ENCODE measurements at regions not wholly inside any gene's neighbourhood (a gene's known extent, or its start where the extent isn't known, plus 50 kb on each side); places are given as distances from the start of the nearest gene placed in this dataset.
"Not testable (repeated sequence)": the region's sequence is repeated elsewhere in the genome, so short reads cannot be mapped to it uniquely, and the experiment has no call there.

GRCh38 chr6:23735151-23735550 lies 390.9 kb upstream of the NRSN1 start:
- DNase-seq: no peak
- ATAC-seq (replicated peaks in 1 of 2): no peak
- no peak overlapping the region for H3K4me3 Mint-ChIP-seq
- H3K4me1 Mint-ChIP-seq (ENCODE audit: low read depth): no peaks in the 10 kb centered on the region
- H3K36me3 Mint-ChIP-seq (ENCODE audit: insufficient read depth in 2 of 2): no peaks in the 10 kb centered on the region
- no peaks in the 10 kb centered on the region for H3K27me3 Mint-ChIP-seq (ENCODE audit: low read depth)
- H3K27ac Mint-ChIP-seq: no peak overlapping the region
- H3K9me3 Mint-ChIP-seq: peaks cover 0 to 2% of the 10 kb centered on the region in 2 donors

- Mint-ChIP-seq H3K27me3 (ENCODE audit: low read depth) (no peaks in the 10 kb centered on the region), H3K4me1 (ENCODE audit: low read depth) (no peaks in the 10 kb centered on the region), H3K9me3 (no peaks in the 10 kb centered on the region), H3K36me3 (ENCODE audit: insufficient read depth in 2 of 2) (no peaks in the 10 kb centered on the region), H3K4me3 (no peak overlapping the region), H3K27ac (no peak overlapping the region)
- ATAC-seq (replicated peaks in 1 of 2) (no peak), DNase-seq (no peak)
Measured at GRCh38 chr6:23736577-23736976, 389.4 kb upstream of the NRSN1 start.

DNA sequence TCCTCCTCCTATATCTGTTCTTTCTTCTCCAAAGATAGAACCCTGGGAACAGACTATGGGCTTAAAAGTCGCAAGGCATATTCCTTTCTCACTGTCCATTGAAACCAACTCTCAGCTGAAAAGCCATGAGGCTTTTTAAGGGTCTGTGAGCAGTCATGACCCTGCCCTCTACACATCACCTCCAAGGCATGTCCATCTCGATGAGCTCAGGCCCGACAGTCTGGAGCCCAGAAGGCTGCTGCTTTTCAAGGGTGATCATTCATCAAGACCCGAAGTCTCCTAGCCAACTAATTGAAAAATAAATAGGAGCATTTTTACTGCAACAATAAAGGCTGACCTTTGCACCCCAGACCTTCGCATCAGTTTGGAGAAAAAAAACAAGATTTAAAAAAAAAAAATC lies 378.8 kb upstream of the NRSN1 start:
- DNase-seq (no peak), ATAC-seq (replicated peaks in 1 of 2) (no peak)
- no peaks in the 10 kb centered on the region for H3K36me3 Mint-ChIP-seq (ENCODE audit: insufficient read depth in 2 of 2)
- H3K27me3 Mint-ChIP-seq (ENCODE audit: low read depth): no peaks in the 10 kb centered on the region
- no peak overlapping the region for H3K27ac Mint-ChIP-seq
- H3K9me3 Mint-ChIP-seq: no peaks in the 10 kb centered on the region
- no peak overlapping the region for H3K4me3 Mint-ChIP-seq
- no peaks in the 10 kb centered on the region for H3K4me1 Mint-ChIP-seq (ENCODE audit: low read depth)

DNA sequence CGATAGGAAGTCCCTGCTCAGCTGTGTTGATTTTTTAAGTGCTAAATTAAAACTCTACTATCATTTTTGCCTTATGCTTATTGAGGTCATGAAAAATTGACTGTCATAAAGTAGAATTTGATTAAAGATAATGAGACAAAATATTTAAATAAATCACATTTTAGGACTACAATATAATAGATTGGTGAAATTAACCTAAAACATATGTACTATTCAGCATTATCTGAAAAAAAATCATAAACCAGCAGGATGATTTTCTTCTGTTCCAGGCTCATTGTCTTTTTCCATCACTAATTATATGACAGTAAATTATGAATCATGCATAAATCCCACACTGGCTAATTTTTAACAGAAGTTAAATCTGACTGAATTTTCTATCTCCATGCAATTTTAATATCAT lies 373.6 kb upstream of the NRSN1 start:
- Mint-ChIP-seq H3K36me3 (ENCODE audit: insufficient read depth in 2 of 2) (no peaks in the 10 kb centered on the region), H3K4me1 (ENCODE audit: low read depth) (no peaks in the 10 kb centered on the region), H3K4me3 (no peak overlapping the region), H3K27me3 (ENCODE audit: low read depth) (no peaks in the 10 kb centered on the region), H3K27ac (no peak overlapping the region), H3K9me3 (no peaks in the 10 kb centered on the region)
- ATAC-seq (replicated peaks in 1 of 2) (no peak), DNase-seq (no peak)

DNA sequence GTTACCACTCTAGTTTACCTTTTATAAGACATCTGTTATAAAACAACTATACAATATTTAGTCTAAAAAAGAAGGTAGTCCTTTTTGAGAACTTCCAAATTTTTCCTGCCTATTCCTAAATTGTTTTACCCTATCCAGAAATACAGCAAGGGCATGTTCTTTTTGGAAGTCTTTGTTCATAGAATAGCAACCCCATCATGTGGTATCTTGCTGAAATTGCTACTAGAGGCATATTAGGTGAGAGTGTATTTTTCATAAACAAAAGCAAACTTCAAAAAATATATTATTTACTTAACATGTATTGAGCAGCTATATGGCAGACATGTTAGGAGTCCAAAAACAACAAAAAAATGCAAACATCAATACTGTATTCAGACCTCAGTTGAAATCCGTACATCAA lies 371.8 kb upstream of the NRSN1 start:
- Mint-ChIP-seq H3K27me3 (ENCODE audit: low read depth) (no peaks in the 10 kb centered on the region), H3K4me3 (no peak overlapping the region), H3K4me1 (ENCODE audit: low read depth) (no peaks in the 10 kb centered on the region), H3K36me3 (ENCODE audit: insufficient read depth in 2 of 2) (no peaks in the 10 kb centered on the region), H3K9me3 (no peaks in the 10 kb centered on the region), H3K27ac (no peak overlapping the region)
- DNase-seq: no peak
- no peak for ATAC-seq (replicated peaks in 1 of 2)

GRCh38 chr6:23775127-23775526 lies 350.9 kb upstream of the NRSN1 start:
- Mint-ChIP-seq H3K27me3 (ENCODE audit: low read depth) (no peaks in the 10 kb centered on the region), H3K27ac (no peak overlapping the region), H3K4me3 (no peak overlapping the region), H3K4me1 (ENCODE audit: low read depth) (no peaks in the 10 kb centered on the region), H3K36me3 (ENCODE audit: insufficient read depth in 2 of 2) (no peaks in the 10 kb centered on the region), H3K9me3 (peaks cover 0 to 5% of the 10 kb centered on the region in 2 donors)
- ATAC-seq (replicated peaks in 1 of 2): no peak
- no peak for DNase-seq

DNA sequence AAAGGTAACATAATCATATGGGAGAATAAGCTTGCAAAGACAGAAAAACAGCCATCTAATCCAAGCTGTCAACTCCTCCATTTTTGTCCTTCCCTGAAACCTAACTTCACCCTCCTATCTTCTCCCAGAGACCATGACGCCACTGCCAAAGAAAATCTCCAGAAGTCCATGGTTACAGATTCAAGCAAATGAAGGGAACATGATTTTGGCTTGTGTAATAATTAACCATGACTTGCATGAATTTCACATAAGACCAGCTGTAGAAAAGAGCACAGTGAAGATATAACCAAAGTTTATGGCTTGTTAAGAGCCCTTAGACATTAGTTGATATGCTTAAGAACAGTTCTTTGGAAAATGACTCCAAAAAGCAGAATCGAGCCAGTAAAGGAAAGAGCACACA lies 342.1 kb upstream of the NRSN1 start:
- Mint-ChIP-seq H3K36me3 (ENCODE audit: insufficient read depth in 2 of 2) (no peaks in the 10 kb centered on the region), H3K9me3 (peaks cover 0 to 2% of the 10 kb centered on the region in 2 donors), H3K27me3 (ENCODE audit: low read depth) (no peaks in the 10 kb centered on the region), H3K4me3 (no peak overlapping the region), H3K4me1 (ENCODE audit: low read depth) (no peaks in the 10 kb centered on the region), H3K27ac (no peak overlapping the region)
- DNase-seq (no peak), ATAC-seq (replicated peaks in 1 of 2) (no peak)

GRCh38 chr6:23784301-23784919 lies 341.6 kb upstream of the NRSN1 start:
- H3K4me1 Mint-ChIP-seq (ENCODE audit: low read depth): no peaks in the 10 kb centered on the region
- ATAC-seq (replicated peaks in 1 of 2) (no peak), DNase-seq (no peak)
- H3K4me3 Mint-ChIP-seq: no peak overlapping the region
- H3K36me3 Mint-ChIP-seq (ENCODE audit: insufficient read depth in 2 of 2): no peaks in the 10 kb centered on the region
- H3K27ac Mint-ChIP-seq: no peak overlapping the region
- peaks cover 0 to 2% of the 10 kb centered on the region in 2 donors for H3K9me3 Mint-ChIP-seq
- no peaks in the 10 kb centered on the region for H3K27me3 Mint-ChIP-seq (ENCODE audit: low read depth)

- Mint-ChIP-seq H3K36me3 (ENCODE audit: insufficient read depth in 2 of 2) (no peaks in the 10 kb centered on the region), H3K27ac (no peak overlapping the region), H3K9me3 (no peaks in the 10 kb centered on the region), H3K4me3 (no peak overlapping the region), H3K27me3 (ENCODE audit: low read depth) (no peaks in the 10 kb centered on the region), H3K4me1 (ENCODE audit: low read depth) (no peaks in the 10 kb centered on the region)
- no peak for DNase-seq
- no peak for ATAC-seq (replicated peaks in 1 of 2)
Measured at GRCh38 chr6:23790756-23791155, 335.3 kb upstream of the NRSN1 start.

GRCh38 chr6:23797041-23797440 lies 329.0 kb upstream of the NRSN1 start:
- no peak overlapping the region for H3K4me3 Mint-ChIP-seq
- no peak for DNase-seq
- no peak overlapping the region for H3K27ac Mint-ChIP-seq
- no peaks in the 10 kb centered on the region for H3K36me3 Mint-ChIP-seq (ENCODE audit: insufficient read depth in 2 of 2)
- no peak for ATAC-seq (replicated peaks in 1 of 2)
- H3K4me1 Mint-ChIP-seq (ENCODE audit: low read depth): no peaks in the 10 kb centered on the region
- no peaks in the 10 kb centered on the region for H3K9me3 Mint-ChIP-seq
- H3K27me3 Mint-ChIP-seq (ENCODE audit: low read depth): no peaks in the 10 kb centered on the region

DNA sequence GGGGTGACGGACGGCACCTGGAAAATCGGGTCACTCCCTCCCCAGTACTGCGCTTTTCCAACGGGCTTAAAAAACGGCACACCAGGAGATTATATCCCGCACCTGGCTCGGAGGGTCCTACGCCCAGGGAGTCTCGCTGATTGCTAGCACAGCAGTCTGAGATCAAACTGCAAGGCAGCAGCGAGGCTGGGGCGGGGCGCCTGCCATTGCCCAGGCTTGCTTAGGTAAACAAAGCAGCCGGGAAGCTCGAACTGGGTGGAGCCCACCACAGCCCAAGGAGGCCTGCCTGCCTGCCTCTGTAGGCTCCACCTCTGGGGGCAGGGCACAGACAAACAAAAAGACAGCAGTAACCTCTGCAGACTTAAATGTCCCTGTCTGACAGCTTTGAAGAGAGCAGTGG lies 321.7 kb upstream of the NRSN1 start:
- not testable (repeated sequence) for ATAC-seq (replicated peaks in 1 of 2); H3K4me1 Mint-ChIP-seq (ENCODE audit: low read depth); H3K9me3 Mint-ChIP-seq; DNase-seq; H3K4me3 Mint-ChIP-seq; H3K27me3 Mint-ChIP-seq (ENCODE audit: low read depth); H3K27ac Mint-ChIP-seq; H3K36me3 Mint-ChIP-seq (ENCODE audit: insufficient read depth in 2 of 2)

DNA sequence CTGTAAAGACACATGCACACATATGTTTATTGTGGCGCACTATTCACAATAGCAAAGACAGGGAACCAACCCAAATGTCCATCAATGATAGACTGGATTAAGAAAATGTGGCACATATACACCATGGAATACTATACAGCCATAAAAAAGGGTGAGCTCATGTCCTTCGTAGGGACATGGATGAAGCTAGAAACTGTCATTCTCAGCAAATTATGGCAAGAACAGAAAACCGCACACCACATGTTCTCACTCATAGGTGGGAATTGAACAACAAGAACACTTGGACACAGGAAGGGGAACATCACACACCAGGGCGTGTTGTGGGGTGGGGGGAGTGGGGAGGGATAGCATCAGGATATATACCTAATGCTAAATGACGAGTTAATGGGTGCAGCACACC lies 304.9 kb upstream of the NRSN1 start:
- not testable (repeated sequence) for H3K9me3 Mint-ChIP-seq; H3K4me3 Mint-ChIP-seq; H3K36me3 Mint-ChIP-seq (ENCODE audit: insufficient read depth in 2 of 2); H3K4me1 Mint-ChIP-seq (ENCODE audit: low read depth); H3K27me3 Mint-ChIP-seq (ENCODE audit: low read depth); ATAC-seq (replicated peaks in 1 of 2); DNase-seq; H3K27ac Mint-ChIP-seq

DNA sequence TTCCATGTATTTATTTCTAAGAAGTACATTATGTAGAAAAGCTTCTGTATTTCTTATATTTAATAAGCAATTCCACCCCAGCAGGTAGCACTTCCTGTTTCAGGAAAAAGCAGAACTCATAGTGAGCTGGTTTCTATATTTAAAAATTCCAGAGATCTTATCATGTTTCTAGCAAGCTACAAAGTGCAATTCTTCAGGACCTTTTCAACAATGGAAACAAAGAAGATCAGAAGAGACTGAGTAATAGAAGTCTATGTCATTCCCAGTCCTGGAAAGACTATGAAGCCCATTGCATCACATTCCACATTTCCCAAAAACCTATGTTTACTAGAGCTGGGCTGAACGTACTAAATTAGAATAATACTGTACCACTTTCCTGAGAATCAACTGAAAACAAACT lies 302.6 kb upstream of the NRSN1 start:
- DNase-seq (no peak), ATAC-seq (replicated peaks in 1 of 2) (no peak)
- Mint-ChIP-seq H3K27me3 (ENCODE audit: low read depth) (no peaks in the 10 kb centered on the region), H3K9me3 (peaks cover 2 to 6% of the 10 kb centered on the region in 2 donors), H3K4me3 (no peak overlapping the region), H3K27ac (no peak overlapping the region), H3K36me3 (ENCODE audit: insufficient read depth in 2 of 2) (peaks cover under 1 to 2% of the 10 kb centered on the region in 2 donors), H3K4me1 (ENCODE audit: low read depth) (no peaks in the 10 kb centered on the region)

- Mint-ChIP-seq H3K27ac (no peak overlapping the region), H3K36me3 (ENCODE audit: insufficient read depth in 2 of 2) (peaks cover 0 to 2% of the 10 kb centered on the region in 2 donors), H3K4me3 (no peak overlapping the region), H3K9me3 (peaks cover 4 to 5% of the 10 kb centered on the region in 2 donors), H3K4me1 (ENCODE audit: low read depth) (no peaks in the 10 kb centered on the region), H3K27me3 (ENCODE audit: low read depth) (no peaks in the 10 kb centered on the region)
- ATAC-seq (replicated peaks in 1 of 2) (no peak), DNase-seq (no peak)
Measured at GRCh38 chr6:23826572-23826971, 299.4 kb upstream of the NRSN1 start.

All from activated T-cell treated with anti-CD3 and anti-CD28 coated beads, Interleukin-2, amount 50 U/mL, for 72 hours (primary cell).